Activated T-cell treated with anti-CD3 and anti-CD28 coated beads for 1 hour (primary cell): ENCODE measurements at regions not wholly inside any gene's neighbourhood (a gene's known extent, or its start where the extent isn't known, plus 50 kb on each side); places are given as distances from the start of the nearest gene placed in this dataset.
"Not testable (repeated sequence)": the region's sequence is repeated elsewhere in the genome, so short reads cannot be mapped to it uniquely, and the experiment has no call there.

Experiments used
- DNase-seq: peaks from one replicate; pipeline ENCODE4 v3.0.0-alpha.2; 2020; ENCODE audit warnings: low read depth

DNA sequence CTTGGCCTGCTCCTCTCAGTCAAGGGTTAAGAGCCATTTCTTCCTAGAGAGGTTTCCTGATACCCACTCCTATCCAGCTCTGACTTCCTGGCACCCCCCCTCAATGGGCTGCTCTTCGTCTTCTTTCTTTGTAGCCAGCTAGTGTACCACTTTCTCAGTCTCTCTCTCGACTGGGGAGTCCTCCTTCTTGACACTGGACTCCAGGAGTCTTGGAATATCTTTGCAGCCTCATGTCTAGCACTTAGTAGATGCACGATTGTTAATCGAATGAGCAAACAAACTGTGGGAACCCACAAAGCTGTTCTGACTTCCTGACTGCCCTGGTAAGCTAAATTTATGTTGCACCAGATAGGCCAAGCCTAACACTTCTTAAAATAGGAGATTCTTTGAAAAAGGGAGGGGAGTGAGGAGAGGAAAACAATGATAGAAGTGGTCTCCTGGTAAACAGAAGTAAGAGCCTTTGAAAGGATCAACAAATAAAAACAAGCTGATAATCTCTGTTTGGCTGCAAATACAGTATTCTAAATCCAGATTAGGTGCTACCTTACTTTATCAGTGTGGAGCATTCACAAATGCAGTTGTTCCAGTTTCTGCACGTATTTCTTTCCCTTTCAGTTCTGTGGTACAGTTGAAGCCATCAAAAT is 160.1 kb upstream of the CITED2 start:
- no peak for DNase-seq

DNA sequence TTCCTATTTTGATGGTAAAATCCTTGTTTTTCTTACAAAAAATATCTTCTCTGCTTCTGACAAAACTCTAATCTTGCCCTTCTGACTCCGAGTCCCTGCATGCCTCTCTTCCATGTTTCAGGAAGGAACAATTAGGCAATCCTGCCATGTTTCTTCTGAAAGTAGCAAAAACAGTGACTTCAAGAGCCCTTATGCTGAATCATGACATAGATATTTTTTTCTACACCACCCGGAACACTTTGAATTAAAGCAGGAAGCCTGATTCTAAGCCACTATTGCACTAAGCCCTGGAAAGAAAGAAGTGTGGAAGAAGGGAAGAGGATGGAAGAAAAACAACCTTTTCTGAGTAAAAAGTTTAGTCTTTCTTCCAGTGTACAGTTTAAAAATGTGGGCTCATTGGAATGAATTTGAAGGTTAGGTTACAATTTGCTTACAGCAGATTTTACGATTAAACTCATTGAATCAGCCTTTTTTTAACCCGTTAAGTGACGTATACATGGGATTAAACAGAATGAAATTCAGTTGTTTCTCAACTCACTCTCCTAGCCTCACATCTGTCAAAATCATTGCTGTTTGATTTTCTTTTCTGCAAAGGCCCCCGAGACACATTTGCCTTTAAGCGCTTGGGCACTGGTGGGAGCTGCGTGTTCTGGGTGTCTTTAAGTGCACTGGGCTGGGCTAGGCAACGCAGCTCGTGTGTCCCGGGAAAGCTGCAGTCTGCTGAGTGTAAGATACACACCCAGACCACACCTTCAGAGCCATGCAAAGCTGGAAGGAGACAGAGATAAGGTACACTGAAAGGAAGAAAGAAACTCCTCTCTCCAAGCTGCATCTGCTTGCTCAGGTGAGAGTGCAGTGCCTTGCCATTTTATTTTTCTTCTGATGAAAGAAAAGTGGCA is 159.4 kb upstream of the CITED2 start:
- no peak for DNase-seq

DNA sequence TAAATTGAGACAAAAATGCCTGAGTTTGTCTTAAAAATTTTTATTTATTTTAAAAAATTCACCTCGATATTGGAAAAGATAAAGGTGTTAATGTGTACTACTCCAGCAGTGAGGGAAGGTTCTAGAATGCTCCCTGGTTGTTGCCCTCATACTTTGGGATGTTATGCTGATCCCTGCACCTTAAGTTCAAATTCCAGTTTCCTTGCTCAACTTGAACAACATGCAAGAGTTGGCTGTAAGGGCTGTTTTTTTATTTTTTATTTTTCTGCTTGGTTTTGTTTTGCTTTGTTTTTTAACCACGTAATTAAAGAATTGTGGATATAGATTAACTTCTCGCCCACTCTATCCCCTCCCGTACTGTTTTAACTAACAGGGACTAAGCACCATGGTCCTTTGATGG is 158.7 kb upstream of the CITED2 start:
- no peak for DNase-seq

- no peak for DNase-seq
Observed at GRCh38 chr6:139531148-139532115, 157.0 kb upstream of the CITED2 start.

- DNase-seq = no peak
Observed at GRCh38 chr6:139530561-139530960, 156.1 kb upstream of the CITED2 start.

GRCh38 chr6:139529420-139529819 is 155.0 kb upstream of the CITED2 start:
- no peak for DNase-seq

- no peak for DNase-seq
Observed at GRCh38 chr6:139528471-139528870, 154.0 kb upstream of the CITED2 start.

DNA sequence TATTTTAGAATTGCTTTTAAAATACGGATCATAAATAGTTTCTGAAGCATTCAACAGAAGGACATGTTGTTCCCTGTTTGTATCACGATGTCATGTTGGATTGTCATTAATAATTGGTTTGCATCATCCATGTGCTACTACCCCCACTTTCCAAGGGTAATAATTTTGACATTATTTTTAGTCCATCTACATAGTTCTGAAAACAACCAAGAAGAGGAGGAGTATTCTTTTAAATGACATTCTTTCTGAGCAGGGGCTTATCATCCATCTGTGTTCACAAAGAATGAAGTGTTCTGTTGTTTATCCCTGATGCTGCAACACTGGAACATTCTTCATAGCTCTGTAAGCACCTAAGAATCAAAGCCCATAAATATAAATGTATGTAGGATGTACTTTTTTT is 151.0 kb upstream of the CITED2 start:
- DNase-seq = no peak

DNA sequence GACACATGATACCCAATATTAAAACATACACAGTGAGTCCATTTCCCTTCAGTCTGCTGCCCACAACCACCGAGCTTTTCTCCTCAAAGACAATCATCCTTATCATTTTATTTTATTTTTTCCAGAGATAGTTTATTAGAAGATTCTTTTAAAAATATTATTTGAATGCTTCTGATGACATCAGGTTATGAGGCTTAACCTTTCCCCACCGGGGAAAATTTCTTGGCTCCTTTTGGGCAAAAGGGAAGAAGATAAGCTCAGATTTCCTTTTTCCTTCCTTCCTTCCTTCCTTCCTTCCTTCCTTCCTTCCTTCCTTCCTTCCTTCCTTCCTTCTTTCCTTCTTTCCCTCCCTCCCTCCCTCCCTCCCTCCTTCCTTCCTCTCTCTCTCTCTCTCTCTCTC is 149.5 kb upstream of the CITED2 start:
- no peak for DNase-seq

DNA sequence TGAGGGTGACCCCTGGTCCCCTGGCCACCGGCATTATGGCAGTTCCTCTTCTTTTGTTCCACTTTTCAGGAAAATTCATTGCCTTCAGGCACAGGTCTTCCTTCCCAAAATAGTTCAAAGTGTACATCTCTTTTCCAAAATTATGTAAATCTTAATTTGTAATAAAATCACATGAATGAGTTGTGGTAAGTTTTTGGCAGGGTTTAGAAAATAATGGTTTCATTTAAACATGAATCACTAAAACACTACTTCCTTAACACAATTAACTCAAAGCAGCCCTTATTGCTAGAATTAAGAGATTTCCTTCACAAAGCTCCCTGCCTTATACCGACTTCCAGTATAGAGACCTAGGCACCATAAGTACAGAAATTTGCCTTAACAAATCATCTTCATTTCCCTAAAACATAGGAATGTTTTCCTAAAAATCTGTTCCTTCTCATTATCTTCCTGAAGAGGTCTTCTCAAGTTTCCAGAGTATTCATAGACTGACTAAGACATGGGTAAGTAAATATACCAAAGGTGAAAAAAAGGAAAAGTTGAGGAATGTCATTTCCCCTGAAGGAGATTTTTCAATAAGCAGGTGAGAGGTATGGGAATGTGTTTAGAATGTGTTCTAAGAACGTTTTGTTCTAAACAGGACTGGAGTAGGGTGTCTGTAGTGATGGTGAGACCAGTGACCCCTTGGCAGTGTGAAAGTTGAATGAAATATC is 148.2 kb upstream of the CITED2 start:
- no peak for DNase-seq

DNA sequence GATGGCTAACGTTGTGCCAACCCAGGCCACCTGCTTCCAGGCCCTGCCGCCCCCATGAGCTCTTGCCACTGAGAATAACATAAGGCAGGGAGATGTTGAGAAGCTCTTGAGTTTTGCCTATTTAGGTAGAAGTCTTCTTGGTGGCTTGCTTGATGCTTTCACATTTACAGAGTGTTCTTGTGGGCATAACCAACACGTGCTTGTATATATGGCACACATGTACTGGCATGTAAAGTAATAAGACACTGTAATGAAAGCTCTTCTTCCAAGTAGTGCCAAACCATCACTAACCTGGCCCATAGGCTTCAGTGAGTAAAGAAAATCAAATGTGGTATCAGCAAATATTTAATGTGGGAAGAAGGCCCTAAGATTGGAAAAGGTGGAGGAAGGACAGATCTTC is 146.9 kb upstream of the CITED2 start:
- DNase-seq = no peak

- DNase-seq = no peak
Observed at GRCh38 chr6:139520321-139520768, 145.9 kb upstream of the CITED2 start.

DNA sequence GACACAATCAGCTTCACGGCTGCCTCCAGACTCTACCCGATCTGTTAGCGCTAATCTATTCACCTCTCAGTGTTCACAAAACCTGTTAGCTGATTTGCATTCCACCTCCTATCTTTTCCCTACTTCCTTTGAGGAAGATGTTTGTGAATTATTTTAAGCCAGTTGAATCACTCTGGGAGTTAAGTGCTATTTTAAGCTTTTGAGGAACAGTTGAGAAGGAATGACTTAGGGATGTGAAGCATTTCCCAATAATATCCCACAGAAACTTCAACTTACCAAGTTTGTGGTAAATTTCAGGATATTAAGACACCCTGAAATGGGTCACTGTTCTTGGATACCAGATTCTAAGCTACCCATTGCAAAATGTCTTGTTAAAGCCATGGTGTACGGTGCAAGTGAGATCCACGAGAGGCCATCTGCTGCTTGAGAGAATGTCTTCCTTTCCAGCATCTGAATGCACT is 145.2 kb upstream of the CITED2 start:
- no peak for DNase-seq

DNA sequence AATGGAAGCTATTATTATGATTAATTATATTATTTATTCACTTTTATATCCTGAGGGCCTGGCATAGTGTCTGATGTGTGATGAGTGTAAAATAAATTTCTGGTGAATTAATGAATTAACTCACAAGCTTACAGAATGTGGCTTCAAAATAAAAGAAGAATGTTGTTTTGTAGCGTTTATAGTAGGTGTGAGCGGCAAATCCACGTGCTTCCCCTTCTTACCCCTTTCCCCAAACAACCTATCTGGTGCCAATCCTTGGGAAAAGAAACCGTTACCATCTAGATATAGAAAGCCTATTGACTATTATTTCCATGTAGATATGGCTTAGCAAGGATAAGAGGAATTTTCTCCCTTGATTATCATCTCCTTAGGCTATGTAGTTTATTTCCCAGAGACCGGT is 144.6 kb upstream of the CITED2 start:
- no peak for DNase-seq

GRCh38 chr6:139518556-139519091 is 144.2 kb upstream of the CITED2 start:
- DNase-seq = no peak

DNA sequence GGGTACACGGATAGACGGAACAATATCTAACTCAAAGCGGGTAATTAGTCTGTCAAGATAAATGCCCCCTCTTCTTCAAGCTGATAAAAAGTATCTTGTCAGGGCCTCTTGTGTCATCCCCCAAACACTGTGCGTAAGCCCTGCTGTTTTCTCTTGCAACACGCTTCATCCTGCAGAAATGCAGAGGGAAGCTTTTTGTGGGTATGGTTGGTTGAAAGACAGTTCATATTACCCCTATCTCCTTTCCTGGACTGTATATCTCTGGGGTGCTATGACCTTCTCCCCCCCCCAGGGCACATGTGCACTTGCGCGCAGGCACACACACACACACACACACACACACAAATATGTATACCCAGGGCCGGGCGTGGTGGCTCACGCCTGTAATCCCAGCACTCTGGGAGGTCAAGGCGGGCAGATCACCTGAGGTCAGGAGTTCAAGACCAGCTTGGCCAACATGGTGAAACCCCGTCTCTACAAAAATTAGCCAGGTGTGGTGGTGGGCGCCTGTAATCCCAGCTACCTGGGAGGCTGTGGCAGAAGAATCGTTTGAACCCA is 143.6 kb upstream of the CITED2 start:
- DNase-seq = not testable (repeated sequence)

GRCh38 chr6:139515511-139515910 is 141.1 kb upstream of the CITED2 start:
- DNase-seq = no peak

DNA sequence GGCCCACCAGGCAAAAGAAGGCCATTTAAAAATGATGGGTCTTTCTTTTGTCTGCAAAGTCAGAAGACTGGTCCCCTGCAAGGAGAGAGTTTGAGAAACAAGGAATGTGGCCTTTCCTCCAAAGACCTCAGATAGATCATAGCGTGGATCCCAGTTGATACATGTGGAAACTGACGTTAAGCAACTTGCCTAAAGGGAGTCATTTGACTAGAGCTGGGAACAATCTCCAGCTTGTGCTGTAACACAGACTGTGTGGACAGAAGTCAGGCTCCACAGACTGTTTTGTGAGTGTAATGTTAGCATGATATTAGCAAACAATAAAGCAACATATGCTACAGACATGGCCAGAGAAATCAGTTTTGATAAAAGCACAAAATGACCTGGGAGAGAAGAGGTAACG is 140.4 kb upstream of the CITED2 start:
- DNase-seq = no peak

GRCh38 chr6:139510040-139510790 is 135.8 kb upstream of the CITED2 start:
- DNase-seq = no peak

- no peak for DNase-seq
Observed at GRCh38 chr6:139509167-139509566, 134.7 kb upstream of the CITED2 start.
